NCI-H2171 treated with DMSO at 0.1 percent for 48 hours (cell line): ENCODE measurements at regions not wholly inside any gene's neighbourhood (a gene's known extent, or its start where the extent isn't known, plus 50 kb on each side); places are given as distances from the start of the nearest gene placed in this dataset.
A peak's percentile ranks its signal among the peaks of the same experiment; 100 is the strongest.

ENCODE experiments used
- DNase-seq: peaks from one replicate; lab custom pipeline; 2025; lab: John Stamatoyannopoulos, UW

DNA sequence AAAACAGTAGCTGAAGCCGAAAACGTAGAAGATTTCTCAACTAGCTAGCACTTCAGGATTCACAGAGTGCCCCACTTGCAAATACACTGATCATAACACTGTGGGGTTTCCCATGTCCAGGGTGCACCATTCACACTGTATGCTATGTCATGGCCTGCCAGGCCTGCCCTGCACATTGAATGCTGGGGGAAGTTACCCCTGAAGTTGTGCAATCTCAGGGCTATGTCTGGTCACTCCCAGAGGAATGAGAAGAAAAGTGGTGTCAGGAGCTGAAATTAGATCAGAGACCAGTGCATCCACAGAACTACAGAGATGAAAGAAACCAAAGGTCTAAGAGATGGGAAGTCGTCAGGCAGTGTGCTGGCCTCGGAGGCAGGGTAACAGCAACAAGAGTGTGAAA lies 196.8 kb downstream of the RAP2A start:
- no peak for DNase-seq

DNA sequence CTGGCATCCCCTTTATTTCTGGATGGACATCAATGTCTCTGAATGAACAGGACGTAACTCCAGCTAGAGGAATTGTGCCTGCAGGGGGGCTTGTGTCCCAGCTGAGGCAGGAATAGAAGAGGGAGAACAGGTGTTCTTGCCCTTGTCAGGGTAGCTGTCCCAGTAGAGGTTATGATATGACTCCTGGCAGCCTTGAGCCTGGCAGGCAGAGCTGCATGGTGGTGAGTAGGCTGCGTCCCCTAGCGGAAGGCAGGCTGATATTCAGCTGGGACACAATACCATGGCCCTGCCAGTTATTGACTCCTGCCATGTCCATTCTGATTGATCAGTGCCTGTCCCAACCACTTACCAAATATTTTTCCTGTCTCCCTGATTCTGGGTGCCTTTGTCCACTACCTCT lies 197.2 kb downstream of the RAP2A start:
- DNase-seq, result no peak

DNA sequence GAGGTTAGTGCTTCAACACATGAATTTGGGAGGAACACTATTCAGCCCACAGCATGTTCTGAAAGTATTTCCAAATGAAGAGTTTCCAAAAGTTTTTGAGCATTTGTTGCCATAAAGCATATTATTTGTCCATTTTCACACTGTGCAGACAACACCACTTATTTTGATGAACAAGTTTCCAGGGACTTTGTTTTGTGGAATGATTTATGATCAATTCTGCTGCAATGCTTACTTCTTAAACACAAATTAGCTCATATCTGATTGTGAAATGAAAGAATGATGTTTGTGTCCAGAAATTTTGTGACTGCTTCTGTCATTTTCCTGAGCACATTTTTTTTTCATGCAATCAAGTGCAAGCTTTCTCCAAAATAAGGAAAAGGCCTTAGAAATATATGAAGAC lies 205.3 kb downstream of the RAP2A start:
- no peak for DNase-seq

DNA sequence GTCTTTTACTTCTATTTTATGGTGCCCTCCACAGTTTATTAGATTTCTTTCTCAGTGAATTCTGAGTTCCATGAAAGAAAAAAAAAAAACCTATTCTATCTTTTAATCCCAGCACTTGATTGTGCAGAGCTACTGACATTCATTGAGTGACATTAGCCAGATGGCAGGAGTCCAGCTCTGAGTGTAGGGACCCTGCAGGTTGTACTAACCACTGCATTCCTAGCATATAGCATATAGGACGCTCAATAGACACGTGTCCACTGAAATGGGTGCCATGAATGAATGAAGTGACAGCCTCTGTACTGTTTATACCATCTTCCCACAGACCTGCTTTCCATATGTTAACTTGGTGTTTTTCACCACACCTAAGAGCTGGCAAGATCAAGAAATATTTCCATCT lies 206.3 kb downstream of the RAP2A start:
- no peak for DNase-seq

DNA sequence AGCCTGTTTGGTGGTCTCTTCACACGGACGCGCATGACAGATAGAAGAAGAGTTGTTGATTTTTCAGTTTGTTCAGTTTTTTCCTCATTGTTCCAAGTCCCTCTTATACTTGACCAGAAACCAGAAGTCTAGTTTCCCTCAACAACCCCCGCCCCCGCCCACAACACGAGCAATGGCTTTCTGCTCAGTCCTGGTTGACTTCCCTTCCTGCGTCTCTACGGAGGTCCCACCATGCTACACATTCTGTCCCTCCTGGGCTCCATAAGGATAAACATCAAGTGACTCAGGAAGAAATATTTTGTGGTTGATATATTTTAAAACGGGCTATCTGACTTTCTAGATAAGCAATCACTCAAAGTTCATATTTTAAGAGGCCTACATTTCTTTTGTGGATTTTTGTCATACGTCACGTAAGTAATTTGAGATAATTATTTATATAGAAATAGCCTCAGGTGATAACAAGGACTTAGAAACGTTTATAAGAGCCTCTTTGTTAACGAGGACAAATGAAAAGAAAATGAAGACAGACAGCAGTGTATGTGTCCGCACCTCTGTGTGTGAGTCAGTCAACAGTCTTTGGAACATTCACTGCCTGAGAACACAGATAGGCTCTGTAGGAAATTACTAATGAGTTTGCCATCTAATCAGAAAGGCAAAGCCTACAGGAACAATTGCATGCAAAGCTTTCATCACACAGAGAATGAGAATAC lies 214.4 kb downstream of the RAP2A start:
- DNase-seq, result no peak

DNA sequence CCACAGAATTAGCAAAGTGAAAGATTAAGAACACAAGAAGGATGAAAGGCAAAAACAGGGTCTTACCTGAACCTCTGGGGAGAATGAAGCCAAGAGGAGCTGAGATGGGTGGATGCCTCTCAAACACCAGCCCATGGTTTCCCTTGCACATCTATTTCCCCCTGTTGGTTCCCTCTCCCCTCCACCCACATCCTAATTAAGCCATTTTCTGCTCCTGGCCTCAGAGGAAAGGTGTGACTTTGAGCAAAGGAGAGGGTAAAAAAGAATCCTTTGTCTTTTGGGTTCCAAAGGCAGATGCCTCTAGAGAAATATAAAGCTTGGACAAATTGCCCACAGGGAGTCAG lies 214.9 kb downstream of the RAP2A start:
- no peak for DNase-seq

DNA sequence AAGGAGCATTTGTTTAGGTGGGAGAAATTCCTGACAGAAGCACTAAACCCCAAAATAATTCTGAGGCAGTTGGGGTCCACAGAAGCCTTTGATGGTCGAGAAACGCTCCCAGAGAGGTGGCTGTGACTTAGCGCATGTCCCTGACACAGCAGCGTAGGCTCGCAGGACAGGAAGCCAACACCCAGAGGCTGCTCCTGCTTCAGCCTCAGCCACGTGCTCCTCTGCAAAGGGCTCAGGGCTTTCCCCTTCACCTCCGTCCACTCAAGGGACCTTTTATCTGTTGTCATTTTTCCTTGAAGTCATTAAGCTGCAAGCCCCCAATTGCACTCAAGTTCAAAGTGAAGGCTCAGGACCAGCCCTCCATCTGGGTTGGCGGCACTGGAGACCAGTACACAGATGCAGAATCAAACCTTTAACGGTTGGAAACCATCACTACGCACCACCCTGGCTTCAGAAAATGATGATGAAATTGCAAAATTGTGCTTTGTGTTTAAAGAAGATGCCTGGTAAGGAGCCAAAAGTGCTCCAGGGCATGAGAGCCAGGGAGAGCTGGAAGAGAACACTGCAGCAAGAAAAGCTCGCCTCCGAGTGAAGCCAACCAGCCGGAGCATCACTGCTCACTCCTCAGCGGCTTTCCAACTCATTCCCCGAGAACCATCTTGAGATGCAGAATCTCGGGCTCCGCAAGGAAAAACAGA lies 219.6 kb downstream of the RAP2A start:
- no peak for DNase-seq

DNA sequence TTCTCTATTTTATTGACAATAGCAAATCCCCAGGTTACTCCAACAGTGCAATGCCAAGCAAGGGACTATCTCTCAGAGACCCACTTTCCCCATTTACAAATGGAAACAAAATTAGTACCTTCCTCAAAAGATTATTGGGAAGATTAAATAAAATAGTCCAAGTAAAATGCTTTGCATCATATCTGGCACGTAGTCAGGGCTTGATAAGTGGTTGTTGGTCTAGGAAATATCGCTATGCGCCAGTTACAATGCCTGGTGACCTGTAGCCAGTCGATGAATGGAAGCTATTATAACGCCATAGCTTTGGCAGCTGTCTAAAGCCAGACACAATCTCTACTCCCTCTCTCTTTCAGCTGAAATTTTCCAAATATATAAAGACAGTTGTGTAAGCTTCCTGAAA lies 220.3 kb downstream of the RAP2A start:
- DNase-seq, result no peak

DNA sequence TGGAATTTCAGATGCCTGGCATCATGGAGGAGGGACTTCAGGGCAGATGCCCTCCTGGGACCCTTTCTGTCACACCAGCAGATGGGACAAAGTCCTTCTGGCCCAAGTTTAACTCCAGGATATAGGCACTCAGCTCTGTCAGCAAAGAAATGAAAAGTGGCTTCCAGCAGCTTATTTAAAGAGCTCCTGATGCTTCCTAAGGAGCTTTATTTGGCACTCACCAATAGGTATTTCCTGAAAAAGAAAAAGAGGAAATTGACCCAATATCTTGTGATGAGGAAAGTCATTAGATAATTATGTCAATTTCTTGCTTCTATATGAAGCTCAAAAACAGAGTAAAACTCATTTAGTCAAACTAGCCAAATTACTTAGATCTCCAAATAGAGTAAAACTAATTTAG lies 224.6 kb downstream of the RAP2A start:
- DNase-seq, result no peak

DNA sequence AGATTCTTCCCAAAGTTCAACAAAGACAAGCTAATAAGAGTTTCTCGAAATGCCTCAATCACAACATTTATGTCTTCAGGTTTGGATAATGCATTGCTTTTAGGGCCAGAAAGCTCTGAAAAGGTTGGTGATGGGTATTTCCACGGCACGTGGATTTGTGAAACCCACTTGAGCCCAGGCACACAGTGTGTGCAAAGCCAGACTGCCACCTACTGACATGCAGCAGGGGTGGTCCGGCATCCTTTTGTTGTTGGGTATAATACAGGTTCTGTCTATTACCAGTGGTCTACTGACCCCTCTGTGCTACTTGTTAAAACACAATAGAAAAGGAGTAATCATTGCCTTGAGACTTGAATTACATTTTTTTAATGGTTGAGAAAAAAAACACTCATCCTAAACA lies 225.6 kb downstream of the RAP2A start:
- no peak for DNase-seq

DNA sequence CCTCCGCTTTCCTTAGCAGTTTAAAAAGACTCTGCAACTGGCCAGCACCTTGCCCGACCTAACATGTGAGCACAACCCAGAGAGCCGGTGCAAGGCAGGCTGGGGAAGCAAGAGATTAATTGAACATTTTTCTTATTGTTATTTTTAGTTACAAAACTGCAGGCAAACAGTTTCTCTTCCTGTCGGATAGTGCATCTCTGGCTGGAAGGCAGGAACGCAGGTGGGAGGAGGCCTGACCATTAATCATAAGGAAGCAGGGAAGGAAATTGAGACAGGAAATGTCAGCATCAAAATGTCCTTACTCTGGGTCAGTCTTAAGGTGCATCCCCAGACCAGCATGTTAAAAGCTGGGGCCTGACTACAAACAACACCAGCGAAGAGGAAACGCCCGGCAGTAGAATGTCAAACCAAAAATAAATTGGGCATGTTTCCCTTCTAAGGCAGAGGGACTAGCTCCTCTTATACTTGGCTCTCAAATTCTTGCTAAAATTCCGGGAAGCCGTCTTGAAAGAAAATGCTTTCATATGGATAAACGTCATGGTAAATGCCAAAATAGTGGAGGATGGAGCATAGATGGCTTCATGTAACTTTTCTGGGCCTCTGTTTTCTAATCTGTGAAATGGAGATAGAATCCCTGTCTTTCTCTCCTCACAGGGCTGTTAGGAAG lies 226.8 kb downstream of the RAP2A start:
- no peak for DNase-seq

DNA sequence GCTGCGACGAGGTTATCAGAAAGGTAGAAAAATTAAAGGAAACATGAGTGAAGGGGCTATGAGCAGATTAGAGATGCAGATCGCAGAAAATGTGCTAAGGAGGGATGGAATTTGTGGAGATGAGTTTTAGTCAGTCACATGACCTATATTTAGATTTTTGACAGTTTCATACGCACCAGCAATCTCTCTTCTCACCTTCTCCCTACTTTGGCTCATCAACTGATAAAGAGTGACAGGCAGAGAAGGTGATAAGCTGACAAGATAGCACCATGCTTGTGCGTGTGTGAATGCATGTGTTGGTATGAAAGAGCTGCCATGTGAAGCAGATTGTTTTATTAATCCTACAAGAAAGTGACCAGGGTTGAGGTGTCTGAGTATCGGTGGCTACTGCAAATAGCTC lies 252.6 kb downstream of the RAP2A start:
- no peak for DNase-seq

DNA sequence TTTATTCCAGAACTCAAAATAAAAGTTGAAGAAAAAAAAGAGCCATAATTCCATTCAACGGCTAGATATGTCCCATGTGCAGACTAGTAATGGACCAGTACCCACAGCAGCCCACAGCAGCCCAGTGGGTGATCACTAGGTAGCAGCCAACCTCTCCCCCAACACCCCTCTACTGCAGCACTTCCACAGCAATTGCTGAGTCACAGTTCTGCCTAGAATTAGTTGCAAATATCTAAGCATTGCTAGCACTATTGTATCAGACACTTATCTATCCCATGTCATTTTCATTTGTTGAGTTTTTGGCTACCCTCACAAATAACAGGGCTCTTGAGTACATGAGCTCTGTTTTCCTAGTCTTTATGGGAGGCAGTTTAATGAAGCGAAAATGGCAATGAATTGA lies 258.7 kb downstream of the RAP2A start:
- no peak for DNase-seq

DNA sequence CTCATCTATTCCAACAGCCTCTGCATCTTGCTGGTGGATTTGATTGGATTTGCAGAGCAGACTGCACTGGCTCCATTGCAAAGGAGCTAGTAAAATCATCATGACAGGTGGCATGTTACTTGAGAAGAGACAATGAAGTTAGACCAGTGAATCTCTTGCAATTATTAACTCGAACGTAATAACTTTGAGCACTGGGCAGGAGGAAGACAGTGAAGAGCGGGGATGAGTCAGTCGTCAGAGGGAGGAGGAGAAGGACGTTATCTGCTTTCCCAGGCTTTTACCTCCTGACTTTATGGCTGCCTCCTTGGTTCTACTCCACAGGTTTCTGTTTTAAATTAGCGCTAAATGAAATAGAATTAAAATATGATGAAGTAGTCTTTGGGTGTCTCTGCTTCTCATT lies 257.8 kb upstream of the IPO5 start:
- peak; percentile 73 for DNase-seq

DNA sequence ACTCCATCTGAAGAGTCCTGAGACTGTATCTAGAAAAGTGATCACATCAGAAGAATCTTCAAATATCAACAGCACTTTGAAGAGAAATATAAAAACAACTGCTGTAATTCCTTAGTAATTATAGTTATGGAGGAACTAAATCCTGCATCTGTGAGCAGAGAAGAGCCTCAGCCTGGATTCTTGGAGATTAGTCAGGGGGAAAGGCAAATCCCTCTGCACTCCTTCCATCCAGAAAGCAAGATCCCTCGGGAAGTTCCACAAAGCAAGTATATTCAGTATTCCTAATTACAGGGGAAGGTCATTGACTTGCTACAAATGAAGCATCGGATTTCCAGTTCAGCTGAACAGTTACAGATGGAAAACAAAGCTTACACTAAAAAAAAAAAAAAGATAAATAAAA lies 256.6 kb upstream of the IPO5 start:
- DNase-seq, result peak; percentile 72

DNA sequence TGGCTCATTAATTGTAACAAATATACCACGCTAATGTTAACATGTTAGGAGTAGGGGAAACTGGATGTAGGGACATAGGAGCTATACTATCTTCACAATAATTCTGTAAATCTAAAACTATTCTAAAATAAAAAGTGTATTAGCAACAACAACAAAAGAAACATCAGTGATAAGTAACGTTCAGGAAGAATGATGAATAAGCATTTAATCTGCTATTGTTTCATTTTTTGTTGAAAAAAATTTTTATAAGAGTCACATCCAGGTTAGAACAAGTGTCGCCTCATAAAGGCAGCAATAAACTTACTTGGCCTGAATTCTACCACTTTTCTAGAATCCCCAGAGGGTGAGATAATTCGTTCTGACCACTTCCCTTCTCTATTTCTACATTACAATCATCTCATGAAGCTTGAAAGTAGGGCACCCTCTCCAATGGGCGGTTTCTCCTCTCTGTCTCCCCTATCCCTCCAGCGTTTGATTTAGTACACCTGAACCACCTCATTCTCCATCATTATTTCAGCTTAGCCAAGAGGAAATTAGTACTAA lies 253.1 kb upstream of the IPO5 start:
- no peak for DNase-seq

DNA sequence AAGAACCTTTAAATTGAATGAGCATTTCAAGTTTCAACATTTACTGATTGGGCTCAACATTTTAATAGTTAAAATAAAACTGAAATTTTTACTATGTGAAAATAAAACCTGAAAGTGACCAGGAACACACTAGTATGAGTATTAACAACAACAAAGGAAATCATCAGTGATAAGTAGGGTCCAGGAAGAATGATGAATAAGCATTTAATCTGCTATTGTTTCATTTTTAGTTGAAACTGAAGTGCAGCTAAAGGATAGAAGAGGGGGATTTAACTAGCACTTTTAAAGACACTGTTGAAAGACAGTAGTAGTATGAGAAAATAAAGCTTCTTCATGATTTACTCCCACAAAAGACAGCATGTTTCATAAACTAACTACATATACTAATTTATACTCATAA lies 250.9 kb upstream of the IPO5 start:
- no peak for DNase-seq

DNA sequence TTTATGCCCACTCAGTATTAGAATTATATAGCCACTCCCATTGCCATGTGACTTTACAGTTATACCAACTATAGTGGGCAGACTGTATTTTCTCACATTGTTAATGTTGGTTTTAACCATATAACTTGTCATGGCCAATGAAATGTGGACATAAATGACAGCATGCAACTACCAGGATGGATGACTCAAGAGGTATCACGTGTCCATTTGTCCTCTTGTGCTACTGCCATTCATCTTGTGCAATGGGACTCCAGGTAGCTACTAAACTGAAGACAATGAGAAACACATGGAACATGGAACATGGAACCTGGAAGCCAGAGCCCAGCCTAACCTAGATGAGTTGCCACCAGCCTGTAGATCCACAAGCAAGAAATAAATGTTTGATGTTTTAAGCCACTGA lies 242.7 kb upstream of the IPO5 start:
- no peak for DNase-seq

DNA sequence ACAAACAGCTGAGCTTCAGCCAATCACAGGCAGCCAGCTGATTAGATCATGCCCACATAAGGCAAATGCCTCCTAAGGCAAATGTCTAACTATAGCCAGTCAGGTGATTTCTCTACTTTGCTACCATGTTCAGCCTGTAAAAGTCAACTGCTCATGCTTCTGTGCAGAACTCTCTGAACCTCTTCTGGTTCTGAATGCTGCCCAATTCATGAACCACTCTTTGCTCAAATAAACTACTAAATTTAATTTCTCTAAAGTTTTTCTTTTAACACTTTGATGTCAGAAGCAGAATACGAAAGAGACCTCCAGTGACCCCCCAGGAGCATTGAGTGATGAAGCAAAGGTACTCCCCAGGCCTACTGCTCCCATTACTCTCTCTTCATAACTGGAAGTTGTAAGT lies 240.7 kb upstream of the IPO5 start:
- DNase-seq, result no peak

DNA sequence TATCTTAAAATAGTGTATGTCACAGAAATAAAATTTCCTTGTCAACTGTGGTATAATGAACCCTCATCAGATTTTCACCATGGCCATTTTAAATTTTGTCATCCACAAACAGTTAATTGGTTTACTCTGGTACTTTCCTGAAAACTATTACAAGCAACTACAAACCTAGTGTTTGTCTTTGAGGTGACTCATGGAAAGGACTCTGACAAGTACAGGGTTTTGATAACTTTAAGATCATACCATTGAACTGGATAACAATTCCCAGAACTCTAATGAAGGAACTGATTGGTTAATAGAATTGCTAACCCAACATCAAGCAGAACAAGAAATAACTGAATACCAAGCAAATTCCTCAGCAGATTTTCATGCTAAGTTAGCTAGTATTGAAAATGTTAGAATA lies 237.7 kb upstream of the IPO5 start:
- no peak for DNase-seq

DNA sequence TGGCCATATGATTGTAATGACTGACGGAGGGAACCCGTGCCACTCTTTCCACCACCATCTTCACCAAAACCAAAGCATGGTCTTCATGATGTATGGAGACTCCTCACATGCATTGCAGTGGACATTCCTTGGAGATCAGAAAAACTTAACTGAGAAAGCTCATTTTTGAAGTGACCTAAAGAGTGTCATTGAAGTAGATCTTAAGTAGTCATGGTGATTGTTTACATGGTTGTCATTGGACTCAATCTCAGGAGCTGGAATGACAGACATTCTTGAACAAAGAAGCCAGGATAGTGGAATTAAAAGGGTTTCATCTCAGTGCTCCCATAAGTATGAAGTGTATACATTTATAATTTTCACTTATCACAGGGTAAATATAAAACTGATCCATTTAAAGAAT lies 236.7 kb upstream of the IPO5 start:
- DNase-seq, result no peak

DNA sequence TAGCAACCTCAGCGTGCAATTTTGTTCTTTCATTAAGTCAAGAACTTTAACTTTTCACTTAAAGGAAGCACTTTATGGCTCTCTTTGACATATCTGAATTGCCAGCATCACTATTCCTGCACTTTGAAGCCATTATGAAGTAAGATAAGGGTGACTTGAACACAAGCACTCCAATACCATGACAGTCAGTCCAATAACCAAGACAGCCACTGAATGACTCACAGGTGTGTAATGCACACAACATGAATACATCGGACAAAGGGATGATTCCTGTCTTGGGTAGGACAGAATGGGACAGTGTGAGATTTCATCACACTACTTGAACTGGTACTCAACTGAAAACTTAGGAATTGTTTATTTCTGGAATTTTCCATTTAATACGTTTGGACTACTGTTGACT lies 233.7 kb upstream of the IPO5 start:
- DNase-seq, result no peak

DNA sequence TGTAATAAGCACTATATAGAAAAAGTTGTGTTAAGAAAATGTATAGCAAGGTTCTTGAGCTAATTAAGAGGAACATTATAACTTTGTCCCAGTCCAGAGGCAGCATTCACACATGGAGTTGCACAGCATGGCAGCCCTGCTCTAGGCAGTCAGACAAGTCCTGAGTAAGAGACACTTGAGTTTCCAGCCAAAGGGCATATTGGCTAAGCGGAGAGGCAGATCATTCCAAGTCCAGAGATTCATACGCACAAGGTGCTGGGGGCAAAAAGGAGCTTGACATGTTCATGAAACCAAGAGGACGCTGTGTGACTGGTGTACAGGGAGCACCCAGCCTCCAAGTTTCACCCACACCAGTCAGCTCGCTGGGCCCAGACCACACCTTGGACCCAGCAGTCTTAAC lies 232.6 kb upstream of the IPO5 start:
- no peak for DNase-seq
